ENCODE measurements at regions not wholly inside any gene's neighbourhood (a gene's known extent, or its start where the extent isn't known, plus 50 kb on each side); places are given as distances from the start of the nearest gene placed in this dataset.

- TF ChIP-seq CTCF (IDR thresholded peaks at IDR 0.05; ENCODE audit: borderline replicate concordance, extremely low read depth, low read length, poor library complexity, severe bottlenecking) (no peak), EZH2 (IDR thresholded peaks at IDR 0.05; ENCODE audit: borderline replicate concordance, low read depth, low read length, severe bottlenecking) (no peak)
These were observed 178.2 kb upstream of the GOLIM4 start for GRCh38 chr3:168273917-168274316.
